B cell (primary cell): ENCODE measurements at regions not wholly inside any gene's neighbourhood (a gene's known extent, or its start where the extent isn't known, plus 50 kb on each side); places are given as distances from the start of the nearest gene placed in this dataset.

Experiments
- ATAC-seq: fragments of 200-7000 bp; cut with Tn5 transposase; one replicate; pipeline ENCODE4 v1.10.0; 2021; ENCODE audit warnings: low read depth, mild to moderate bottlenecking, moderate number of reproducible peaks, moderate library complexity
- CTCF ChIA-PET: fragments of 350-600 bp; sonication (Branson Sonifier 250); formaldehyde crosslinking; loops from one replicate; lab custom pipeline; 2021; ENCODE audit warnings: antibody characterized with exemption, inconsistent platforms; lab: Charles Lee
- POLR2A ChIA-PET: fragments of 350-600 bp; sonication (Branson Sonifier 250); formaldehyde crosslinking; loops from one replicate; lab custom pipeline; 2021; ENCODE audit warnings: antibody characterized with exemption; lab: Charles Lee
- DNase-seq: peaks from one replicate; pipeline ENCODE4 v3.0.0; 2013
- H2AFZ ChIP-seq: 2 replicates; pipeline ENCODE4 v1.6.1; 2012; ENCODE audit warnings: mild to moderate bottlenecking, low read depth, low read length; ENCODE audit not compliant: insufficient read depth, poor library complexity, severe bottlenecking
- H3K27ac ChIP-seq, 2 donors: 1 replicate in 1 of 2; 2 replicates in 1 of 2; pipeline ENCODE4 v1.5.1; 2012 to 2013; ENCODE audit warnings: low read length in 2 of 2, mild to moderate bottlenecking in 2 of 2, moderate library complexity in 1 of 2
- H3K27me3 ChIP-seq, 4 experiments: fragments of 200-600 bp in 1 of 4; sonication (generic) in 1 of 4; replicated peaks in 1 of 4; 1 replicate in 2 of 4; 2 replicates in 2 of 4; pipeline versions ENCODE4 v1.6.1 to v1.7.0; 2013 to 2016; ENCODE audit warnings: low read length in 3 of 4, mild to moderate bottlenecking in 2 of 4, mixed read lengths in 1 of 4, moderate library complexity in 1 of 4; ENCODE audit not compliant: insufficient read depth in 4 of 4, control insufficient read depth in 3 of 4; ENCODE audit errors: control extremely low read depth in 1 of 4
- H3K36me3 ChIP-seq, 2 experiments: replicated peaks in 1 of 2; 1 replicate in 1 of 2; 2 replicates in 1 of 2; pipeline versions ENCODE4 v1.6.1 to v1.7.1; 2013; ENCODE audit warnings: low read length in 1 of 2; ENCODE audit not compliant: insufficient read depth in 2 of 2, control insufficient read depth in 1 of 2; ENCODE audit errors: control extremely low read depth in 1 of 2, extremely low read depth in 1 of 2
- H3K4me1 ChIP-seq, 2 donors: fragments of 200-600 bp in 1 of 2; sonication (generic) in 1 of 2; 1 replicate in 1 of 2; 2 replicates in 1 of 2; pipeline versions ENCODE4 v1.5.1 to v1.6.1; 2013 to 2017; ENCODE audit warnings: low read length in 2 of 2; ENCODE audit not compliant: control insufficient read depth in 2 of 2, insufficient read depth in 2 of 2
- H3K4me2 ChIP-seq: replicated peaks from 2 replicates; pipeline ENCODE3; 2012; ENCODE audit warnings: mild to moderate bottlenecking, low read depth, low read length; ENCODE audit not compliant: poor library complexity, severe bottlenecking
- H3K4me3 ChIP-seq, 5 experiments: fragments of 200-600 bp in 1 of 5; sonication (generic) in 1 of 5; 1 replicate in 3 of 5; 2 replicates in 2 of 5; pipeline versions ENCODE4 v1.5.1 to v1.7.0; 2011 to 2016; ENCODE audit warnings: low read length in 4 of 5, mild to moderate bottlenecking in 4 of 5, low read depth in 2 of 5, control low read depth in 1 of 5, moderate library complexity in 1 of 5; ENCODE audit not compliant: insufficient read depth in 1 of 5; ENCODE audit errors: control extremely low read depth in 1 of 5, extremely low read depth in 1 of 5
- H3K79me2 ChIP-seq: fragments of 200-600 bp; sonication (generic); one replicate; pipeline ENCODE4 v1.6.0; 2016; ENCODE audit warnings: low read length; ENCODE audit not compliant: control insufficient read depth, insufficient read depth
- H3K9ac ChIP-seq: fragments of 200-600 bp; sonication (generic); 2 replicates; pipeline ENCODE4 v1.6.1; 2017; ENCODE audit warnings: mild to moderate bottlenecking, low read length, moderate library complexity
- H3K9me3 ChIP-seq, 3 donors: one replicate each; pipeline versions ENCODE4 v1.6.1 to v1.7.1; 2013; ENCODE audit warnings: low read length in 2 of 3; ENCODE audit not compliant: control insufficient read depth in 2 of 3, insufficient read depth in 1 of 3; ENCODE audit errors: control extremely low read depth in 1 of 3
- H4K20me1 ChIP-seq: 2 replicates; pipeline ENCODE4 v1.6.0; 2012; ENCODE audit warnings: mild to moderate bottlenecking, low read length; ENCODE audit not compliant: insufficient read depth, control insufficient read depth, poor library complexity, severe bottlenecking
- H3K27ac Mint-ChIP-seq: one replicate; pipeline ENCODE4 v1.8.0; 2021; ENCODE audit warnings: mixed read lengths
- H3K27me3 Mint-ChIP-seq: one replicate; pipeline ENCODE4 v1.8.0; 2021; ENCODE audit warnings: mixed read lengths
- H3K4me1 Mint-ChIP-seq: one replicate; pipeline ENCODE4 v1.8.0; 2021; ENCODE audit warnings: mixed read lengths
- H3K4me3 Mint-ChIP-seq: one replicate; pipeline ENCODE4 v1.8.0; 2021; ENCODE audit warnings: mixed read lengths
- H3K9me3 Mint-ChIP-seq: one replicate; pipeline ENCODE4 v1.8.0; 2022; ENCODE audit warnings: mixed read lengths; ENCODE audit not compliant: insufficient read depth
- CTCF ChIP-seq: fragments of 200-600 bp; IDR thresholded peaks from one replicate; pipeline ENCODE4 v1.8.0; 2022; ENCODE audit warnings: antibody characterized with exemption, mild to moderate bottlenecking
- EZH2 ChIP-seq: IDR thresholded peaks from 2 replicates; pipeline ENCODE4 v1.6.1; 2012; ENCODE audit warnings: borderline replicate concordance, low read depth, mild to moderate bottlenecking, moderate library complexity, low read length; ENCODE audit not compliant: insufficient read depth, poor library complexity, severe bottlenecking
- WGBS: methylation state at CpG from one replicate; pipeline ENCODE4 v1.1.5; 2013; ENCODE audit warnings: missing lambda C conversion rate; ENCODE audit not compliant: insufficient coverage; 5-methylcytosine and 5-hydroxymethylcytosine counted together
- intact Hi-C: fragments of 100-400 bp; cut with micrococcal nuclease; formaldehyde crosslinking; loops from one replicate; pipeline ENCODE4 v1.10.0; 2022

GRCh38 chr14:99067141-99067920 is 204.7 kb downstream of the BCL11B start:
- Histone ChIP-seq H3K4me3 (no peak overlapping the region), H2AFZ (no peak overlapping the region), H4K20me1 (no peaks in the 10 kb centered on the region), H3K9me3 (peaks cover 0 to 41% (median 2%) of the 10 kb centered on the region in 3 donors), H3K4me1 (no peaks in the 10 kb centered on the region), H3K27ac (no peak overlapping the region), H3K36me3 (no peaks in the 10 kb centered on the region), H3K9ac (no peak overlapping the region), H3K4me2 (no peak overlapping the region), H3K27me3 (no peaks in the 10 kb centered on the region), H3K79me2 (no peaks in the 10 kb centered on the region)
- CTCF ChIA-PET: no interaction called here
- Mint-ChIP-seq H3K4me1 (no peaks in the 10 kb centered on the region), H3K27ac (no peak overlapping the region), H3K4me3 (no peak overlapping the region), H3K9me3 (no peaks in the 10 kb centered on the region), H3K27me3 (no peaks in the 10 kb centered on the region)
- TF ChIP-seq EZH2: no peak
- no peak for TF ChIP-seq CTCF
- ATAC-seq: no peak
- intact Hi-C loops: no loop called here
- 74% methylated on average over 2 of the region's 2 CpGs for WGBS
- DNase-seq: no peak
- POLR2A ChIA-PET: no interaction called here

DNA sequence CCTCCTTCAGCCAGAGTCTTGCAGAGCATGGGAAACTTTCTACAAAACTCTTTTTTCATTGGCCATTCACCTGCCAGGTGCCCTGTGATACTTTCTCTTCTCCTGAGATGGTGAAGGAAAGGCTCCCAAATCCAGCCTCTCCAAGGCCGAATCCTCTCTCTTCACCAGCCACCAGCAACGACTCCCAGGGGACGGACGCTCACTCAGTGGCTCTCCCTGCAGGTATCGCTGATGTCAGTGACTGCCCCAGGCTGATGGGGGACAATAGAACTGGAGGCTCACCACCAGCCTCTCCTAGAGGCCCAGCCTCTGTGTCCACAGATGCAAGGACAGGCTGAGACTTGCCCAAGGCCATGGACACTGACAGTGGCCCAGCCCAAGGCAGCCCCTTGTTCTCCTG is 204.1 kb downstream of the BCL11B start:
- 98% methylated on average over 5 of the region's 5 CpGs for WGBS
- Histone ChIP-seq H3K27me3 (no peaks in the 10 kb centered on the region), H3K79me2 (no peaks in the 10 kb centered on the region), H3K4me1 (no peaks in the 10 kb centered on the region), H3K9me3 (peaks cover 0 to 43% (median 2%) of the 10 kb centered on the region in 3 donors), H3K4me3 (no peak overlapping the region), H3K27ac (no peak overlapping the region), H3K9ac (no peak overlapping the region), H4K20me1 (no peaks in the 10 kb centered on the region), H2AFZ (no peak overlapping the region), H3K36me3 (no peaks in the 10 kb centered on the region), H3K4me2 (no peak overlapping the region)
- H3K27me3 Mint-ChIP-seq: no peaks in the 10 kb centered on the region
- H3K27ac Mint-ChIP-seq: no peak overlapping the region
- DNase-seq (no peak), ATAC-seq (no peak)
- no peak overlapping the region for H3K4me3 Mint-ChIP-seq
- TF ChIP-seq CTCF (no peak), EZH2 (no peak)
- no peaks in the 10 kb centered on the region for H3K4me1 Mint-ChIP-seq
- CTCF ChIA-PET: no interaction called here
- POLR2A ChIA-PET: no interaction called here
- intact Hi-C loops: no loop called here
- H3K9me3 Mint-ChIP-seq: no peaks in the 10 kb centered on the region
